ENCODE measurements at regions not wholly inside any gene's neighbourhood (a gene's known extent, or its start where the extent isn't known, plus 50 kb on each side); places are given as distances from the start of the nearest gene placed in this dataset.

DNA sequence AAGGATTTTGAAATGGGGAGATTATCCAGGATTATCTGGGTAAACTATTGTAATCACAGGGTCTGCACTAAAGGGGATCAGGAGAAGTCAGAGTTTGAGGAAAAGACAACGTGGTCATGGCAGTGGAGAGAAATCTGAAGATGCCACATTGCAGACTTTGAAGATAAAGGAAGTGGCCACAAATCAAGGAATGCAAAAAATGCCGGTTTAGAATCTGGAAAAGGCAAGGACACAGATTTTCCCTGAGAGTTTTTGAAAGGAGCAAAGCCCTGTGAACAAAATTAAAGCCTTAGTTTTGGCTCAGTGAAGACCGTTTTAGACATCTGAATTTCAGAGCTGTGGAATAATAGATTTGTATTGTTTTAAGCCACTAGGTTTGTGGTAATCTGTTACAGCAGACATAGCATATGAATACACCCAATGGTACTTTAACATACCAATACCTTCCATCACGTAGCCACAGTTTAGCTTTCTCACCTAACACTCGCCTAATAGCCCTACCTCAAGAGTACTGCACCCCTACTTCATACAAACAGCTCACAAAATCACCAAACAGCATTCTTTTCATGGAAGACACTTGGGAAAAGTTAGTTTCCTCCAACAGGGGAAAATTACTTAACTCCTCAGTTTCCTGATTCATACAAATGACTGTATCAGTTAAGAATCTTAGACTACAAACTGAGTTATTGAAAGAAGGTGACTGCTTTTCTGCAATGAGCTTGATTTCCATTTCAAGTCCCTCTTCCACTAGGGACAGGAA, 446.5 kb downstream of the INHBA start:
- DNase-seq (ENCODE audit: low read depth in 4 of 4, low spot score in 2 of 4), result no peak

DNA sequence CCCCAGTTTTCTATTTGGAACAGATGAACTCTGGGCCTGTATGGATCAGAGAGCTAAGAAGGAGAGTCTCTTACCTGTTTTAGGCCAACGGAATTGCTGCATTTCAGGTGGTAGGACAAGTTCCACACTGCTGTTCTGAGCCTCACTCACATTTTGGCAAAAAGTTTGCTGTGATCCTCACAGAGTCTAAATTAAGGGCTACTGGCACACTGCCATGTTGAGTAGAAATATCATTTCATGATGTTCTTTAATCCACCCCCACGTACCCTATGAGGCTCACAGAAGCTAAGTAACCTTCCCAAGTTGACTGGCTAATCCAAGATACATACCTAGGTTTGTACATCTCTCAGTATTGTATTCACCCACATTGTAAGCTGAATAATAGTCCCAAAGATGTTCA, 447.2 kb downstream of the INHBA start:
- no peak for DNase-seq (ENCODE audit: low read depth in 4 of 4, low spot score in 2 of 4)

DNA sequence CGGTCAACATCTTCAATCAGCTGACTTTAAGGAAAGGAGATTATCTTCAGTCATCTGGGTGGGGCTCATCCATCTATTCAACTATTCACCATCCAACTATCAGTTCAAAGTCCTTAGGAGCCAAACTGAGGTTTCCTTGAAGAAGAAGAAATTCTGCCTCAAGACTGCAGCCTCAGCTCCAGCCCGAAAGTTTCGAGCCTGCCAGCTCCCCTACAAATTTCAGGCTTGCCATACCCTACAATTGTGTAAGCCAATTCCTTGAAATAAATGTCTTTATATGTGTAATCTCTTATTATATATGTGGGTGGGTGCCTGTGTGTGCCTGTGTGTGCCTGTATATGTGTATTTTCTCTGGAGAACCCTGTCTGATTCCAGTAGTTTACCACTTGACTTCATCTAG, 447.8 kb downstream of the INHBA start:
- DNase-seq (ENCODE audit: low read depth in 4 of 4, low spot score in 2 of 4), result no peak

DNA sequence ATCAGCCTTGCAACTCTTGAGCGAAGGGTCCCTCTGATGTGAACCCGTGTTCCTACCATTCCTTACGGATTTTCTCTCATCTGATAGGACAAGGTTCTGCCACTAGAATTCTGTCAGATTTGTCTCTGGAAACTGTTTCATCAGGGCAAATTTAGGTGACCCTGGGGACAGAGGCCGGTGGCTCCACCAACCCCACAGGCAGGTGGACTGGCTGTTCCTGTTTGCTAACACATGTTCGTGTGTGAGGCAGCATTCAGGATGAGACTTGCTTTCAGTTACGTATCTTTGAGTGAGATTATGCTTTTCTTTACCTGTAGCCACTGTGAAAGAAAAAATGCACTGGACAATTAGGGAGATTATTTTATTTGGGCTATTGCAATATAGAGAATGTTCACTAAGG, 449.9 kb downstream of the INHBA start:
- DNase-seq (ENCODE audit: low read depth in 4 of 4, low spot score in 2 of 4), result no peak

DNA sequence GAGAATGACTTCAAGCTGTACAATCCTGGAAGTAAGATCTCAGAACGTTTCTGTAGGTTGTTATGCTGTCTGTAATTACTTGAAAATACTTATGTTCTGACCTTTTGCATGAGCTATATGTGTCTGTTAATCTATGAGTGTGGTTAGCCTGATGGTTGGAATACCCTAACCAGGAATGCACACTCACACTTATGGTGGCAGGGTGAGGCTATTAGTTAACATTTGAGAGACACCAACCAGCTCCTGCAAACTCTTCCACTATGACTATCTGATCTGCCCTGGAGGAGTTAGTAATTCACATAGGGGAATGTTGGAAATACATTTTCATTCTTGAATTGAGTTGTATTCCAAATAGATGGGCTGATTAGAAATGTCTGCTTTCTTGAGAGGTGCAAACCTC, 450.3 kb downstream of the INHBA start:
- DNase-seq (ENCODE audit: low read depth in 4 of 4, low spot score in 2 of 4), result no peak

DNA sequence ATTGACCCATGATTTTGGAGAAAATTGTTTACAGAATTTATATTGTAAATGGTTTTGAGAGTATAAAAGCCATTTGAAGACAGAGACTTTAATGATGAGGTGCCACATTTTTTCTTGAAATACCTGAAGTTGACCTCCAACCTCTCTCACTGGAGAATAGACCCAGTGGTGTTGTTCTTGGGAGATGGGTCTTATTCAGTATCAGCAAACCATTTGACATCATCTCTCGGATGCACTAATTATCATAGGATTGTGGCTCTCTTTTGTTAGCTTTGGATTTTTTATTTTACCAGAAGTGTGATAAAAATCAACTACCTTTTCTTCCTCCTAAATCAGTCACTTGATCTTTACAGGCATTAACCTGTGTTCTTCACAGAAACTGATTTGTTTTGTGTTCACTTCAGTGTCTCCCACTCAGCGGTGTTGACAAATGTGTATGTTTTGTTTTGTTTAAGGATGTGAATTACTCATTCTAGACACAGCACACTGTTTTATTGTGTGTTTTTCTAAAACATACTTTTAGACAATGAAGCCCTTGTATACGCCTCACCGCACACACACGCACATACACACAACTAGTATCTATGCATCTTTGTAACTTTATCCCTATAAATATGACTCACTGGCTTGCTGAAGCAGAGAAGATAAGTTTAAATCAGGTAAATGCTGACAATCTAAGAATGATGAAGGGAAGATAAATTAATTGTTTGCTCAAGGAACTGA, 455.6 kb downstream of the INHBA start:
- DNase-seq (ENCODE audit: low read depth in 4 of 4, low spot score in 2 of 4), result no peak

DNA sequence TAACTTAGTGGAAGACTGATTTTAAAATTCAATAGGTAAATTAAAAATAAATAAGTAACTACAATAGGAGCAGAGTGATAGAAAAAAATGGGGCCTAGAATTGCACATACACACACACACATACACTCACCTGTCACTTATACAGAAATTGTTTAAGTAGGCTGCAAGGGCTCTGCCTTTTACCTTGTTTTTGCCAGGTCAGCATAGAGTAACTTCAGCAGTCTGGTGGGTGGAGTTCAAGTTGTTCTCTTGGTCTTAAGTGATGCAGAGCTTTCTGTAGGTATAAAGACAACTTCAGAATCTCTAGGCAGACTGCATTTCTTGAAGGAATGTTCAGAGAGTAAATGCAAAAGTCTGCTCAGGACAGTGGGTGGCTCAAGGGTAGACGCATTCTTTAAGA, 457.0 kb downstream of the INHBA start:
- DNase-seq (ENCODE audit: low read depth in 4 of 4, low spot score in 2 of 4), result no peak

DNA sequence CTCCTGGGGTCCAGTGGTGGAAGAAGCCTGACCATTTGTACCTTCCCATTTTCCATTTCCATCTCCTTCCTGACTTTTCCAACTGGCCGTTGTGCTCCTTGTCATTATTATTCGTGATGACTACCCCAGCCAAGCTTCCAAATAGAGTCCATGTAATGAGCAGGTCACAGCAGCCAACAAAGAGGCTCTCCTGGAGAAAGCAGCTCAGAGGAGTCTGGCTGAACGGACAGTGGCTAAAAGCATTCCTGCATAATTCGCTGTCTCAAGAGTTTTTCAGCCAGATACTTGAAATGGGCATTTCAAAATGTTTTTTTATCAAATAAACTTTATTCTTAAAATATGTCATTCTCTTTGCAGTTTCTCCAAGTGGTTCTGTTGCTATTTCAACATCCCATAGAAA, 458.6 kb downstream of the INHBA start:
- DNase-seq (ENCODE audit: low read depth in 4 of 4, low spot score in 2 of 4), result no peak

DNA sequence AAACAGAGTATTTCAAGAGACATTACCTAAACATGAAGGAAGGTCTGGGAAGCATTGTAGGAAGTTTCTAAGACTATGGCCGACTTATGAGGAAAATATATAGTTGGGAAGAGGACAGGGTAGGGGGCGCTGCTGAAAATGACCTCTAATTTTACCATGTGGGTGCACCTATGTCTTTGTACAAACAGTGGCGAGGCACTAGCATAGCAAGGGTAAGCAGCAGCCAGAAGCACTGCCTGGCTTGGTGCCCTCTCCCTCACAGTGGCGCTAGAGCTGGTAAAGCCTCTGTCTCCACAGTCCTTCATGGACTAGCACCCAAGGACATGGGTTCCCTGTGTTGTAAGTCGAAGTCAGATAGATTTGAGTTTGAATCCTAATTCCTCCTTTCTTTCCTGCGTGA, 461.2 kb downstream of the INHBA start:
- DNase-seq (ENCODE audit: low read depth in 4 of 4, low spot score in 2 of 4), result no peak

DNA sequence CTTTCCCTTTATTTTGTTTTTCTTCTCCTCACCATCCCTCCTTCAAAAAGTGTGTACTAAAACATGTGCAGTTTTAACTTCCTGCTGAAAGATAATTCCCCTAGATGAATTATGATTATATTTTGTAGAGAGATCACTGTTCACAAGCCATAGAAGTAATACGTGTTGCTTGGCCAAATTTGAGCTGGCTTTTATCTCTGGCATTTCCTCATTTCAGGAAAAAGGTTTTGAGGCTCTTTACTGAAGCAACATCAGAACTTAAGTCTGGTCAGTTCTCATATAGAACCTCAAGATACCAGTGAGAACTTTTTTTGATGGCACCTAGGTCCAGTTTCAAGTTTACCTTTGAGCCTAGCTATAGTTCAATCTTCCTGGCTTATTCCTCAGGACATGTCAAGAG, 463.3 kb downstream of the INHBA start:
- DNase-seq (ENCODE audit: low read depth in 4 of 4, low spot score in 2 of 4), result no peak

DNA sequence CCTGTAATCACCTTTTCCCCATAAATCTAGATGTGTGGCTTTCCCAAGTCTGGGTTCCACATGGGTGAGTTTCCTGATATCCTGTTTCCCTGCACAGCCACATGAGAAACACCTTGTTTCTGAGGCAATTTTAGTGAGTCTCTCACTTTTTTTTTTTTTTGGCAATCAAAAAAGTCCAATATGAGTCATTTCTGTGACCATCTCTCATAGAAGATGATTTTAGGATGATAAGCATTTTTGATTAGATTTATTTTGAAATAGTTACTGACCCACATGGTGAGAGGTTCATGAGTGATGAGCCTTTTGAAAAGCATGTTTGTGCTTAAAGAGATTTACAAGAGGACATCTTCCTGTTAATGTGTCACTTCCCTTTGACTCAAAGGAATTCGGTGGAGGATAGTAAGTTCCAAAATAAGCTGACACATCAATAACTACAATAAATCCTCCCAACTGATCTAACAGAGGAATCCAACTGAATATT, 464.0 kb downstream of the INHBA start:
- peak; percentile 20 to 55 (median 47) for DNase-seq (ENCODE audit: low read depth in 4 of 4, low spot score in 2 of 4)

DNA sequence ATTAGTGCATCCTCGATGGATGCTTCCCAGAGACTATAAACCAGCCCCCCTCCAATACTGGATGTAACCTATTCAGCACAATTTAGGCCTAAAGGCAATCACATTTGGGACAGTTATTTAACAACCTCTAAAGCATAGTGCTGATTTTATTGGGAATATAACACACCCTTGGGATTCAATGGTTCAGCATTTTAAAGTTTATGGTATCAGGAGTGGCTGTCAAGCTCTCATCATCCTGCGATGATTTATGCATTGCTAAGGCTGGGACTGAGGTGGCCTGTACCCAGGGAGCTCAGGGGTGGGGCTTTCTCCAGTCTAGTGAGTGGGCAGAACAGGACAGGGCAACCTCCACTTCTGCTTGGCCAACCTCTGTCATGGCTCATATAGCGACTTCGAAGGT, 464.9 kb downstream of the INHBA start:
- DNase-seq (ENCODE audit: low read depth in 4 of 4, low spot score in 2 of 4), result no peak

DNA sequence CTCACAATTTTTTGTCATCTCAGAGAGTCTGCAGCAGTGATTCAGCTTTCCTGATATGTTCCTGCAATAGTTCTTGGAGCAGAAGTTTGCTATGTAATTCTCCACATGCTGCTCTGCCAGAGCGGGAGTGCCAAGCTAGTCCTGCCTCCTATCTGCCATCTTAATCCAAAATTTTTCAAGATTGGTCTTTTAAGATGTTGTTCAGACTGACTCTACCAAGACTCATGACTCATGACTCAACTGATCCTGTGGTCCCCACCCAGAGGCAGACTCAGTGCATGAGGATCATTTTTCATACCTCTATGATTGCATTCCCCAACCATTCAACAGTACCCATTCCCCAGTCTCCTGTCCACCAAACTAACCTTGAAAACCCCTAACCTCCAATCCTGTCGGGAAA, 470.8 kb downstream of the INHBA start:
- DNase-seq (ENCODE audit: low read depth in 4 of 4, low spot score in 2 of 4), result no peak

DNA sequence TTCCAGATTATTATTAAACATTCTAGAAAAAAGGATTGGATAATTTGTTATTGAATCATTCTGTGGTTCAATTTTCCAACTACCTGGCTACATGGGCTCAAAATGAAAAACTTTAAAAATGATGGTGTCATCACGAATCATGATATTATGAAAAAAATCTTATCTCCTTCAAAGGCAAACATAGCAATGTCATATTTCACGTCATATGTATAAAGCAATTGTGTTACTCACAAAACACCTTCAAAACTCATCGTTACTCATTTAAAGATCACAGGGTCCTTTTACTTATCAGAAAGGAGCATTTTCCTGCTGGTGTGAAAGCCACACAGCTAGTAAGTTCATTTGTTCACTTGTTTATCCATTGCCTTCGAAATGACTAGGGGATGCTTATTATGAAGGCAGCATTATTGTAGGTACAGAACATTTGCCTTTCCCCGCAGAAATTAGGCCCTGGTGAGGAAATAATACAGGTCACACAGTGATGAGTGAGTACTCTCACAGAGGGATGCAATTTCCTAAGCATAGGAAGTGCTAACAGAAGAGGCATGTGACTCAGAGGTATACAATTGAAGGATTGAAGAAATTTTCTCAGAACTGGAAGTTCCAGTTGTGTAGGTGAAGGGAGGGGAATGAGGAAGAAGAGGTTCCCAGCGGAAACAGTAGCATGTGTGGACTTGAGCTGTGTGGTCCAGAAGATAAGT, 478.7 kb downstream of the INHBA start:
- DNase-seq (ENCODE audit: low read depth in 4 of 4, low spot score in 2 of 4), result no peak

DNA sequence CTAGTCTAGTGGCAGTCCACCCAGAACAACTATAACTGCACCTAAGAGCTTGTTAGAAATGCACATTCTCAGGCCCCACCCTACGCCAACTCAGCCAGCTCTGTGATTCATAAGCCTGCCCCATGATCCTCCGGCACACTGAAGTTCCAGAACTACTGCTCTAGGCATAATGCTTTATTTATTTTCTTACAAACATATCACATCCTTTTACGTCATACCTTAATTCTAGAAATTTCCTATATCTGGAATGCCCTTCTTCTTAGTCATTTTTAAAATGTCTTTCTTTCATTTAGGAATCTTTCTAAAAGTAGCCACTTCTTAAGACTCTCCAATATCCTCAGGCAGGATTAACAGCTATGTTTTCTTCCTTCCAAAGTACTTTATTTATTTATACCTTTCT, 480.1 kb downstream of the INHBA start:
- no peak for DNase-seq (ENCODE audit: low read depth in 4 of 4, low spot score in 2 of 4)

DNA sequence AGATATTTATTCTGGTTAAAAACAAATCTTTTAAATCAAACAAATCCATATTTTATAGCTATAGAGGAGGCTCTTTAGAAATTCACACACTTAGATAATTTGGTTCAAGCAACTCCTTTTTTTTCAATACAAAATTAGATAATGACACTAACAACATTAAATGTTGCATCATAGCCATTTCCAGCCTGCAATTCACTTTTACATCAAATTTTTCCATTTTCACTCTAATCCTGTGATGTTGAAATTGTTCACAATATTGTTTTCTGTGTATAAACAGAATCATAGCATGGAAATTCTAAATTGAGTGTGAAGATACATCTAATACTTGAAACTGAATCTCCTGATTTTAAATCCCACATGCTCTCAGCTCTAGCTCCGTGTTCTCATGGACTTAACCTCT, 482.6 kb downstream of the INHBA start:
- DNase-seq (ENCODE audit: low read depth in 4 of 4, low spot score in 2 of 4), result no peak

DNA sequence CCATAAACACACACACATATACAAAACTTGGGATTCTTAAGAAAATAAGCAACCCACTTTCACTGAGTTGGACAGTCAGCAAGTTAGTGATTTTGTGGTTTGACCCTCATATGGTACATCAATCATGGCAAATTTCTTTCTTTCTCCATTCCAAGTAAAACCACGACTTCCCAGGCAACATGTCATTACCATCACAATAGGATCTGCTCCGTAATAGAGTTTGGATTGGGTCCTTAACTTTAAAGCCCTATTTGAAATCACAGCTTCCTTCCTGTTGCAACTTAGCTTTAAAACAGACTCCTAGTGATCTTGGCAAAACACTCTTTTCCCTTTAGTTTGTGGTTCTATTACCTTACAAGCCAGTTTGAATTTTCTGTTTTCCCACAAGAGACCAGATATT, 483.6 kb downstream of the INHBA start:
- no peak for DNase-seq (ENCODE audit: low read depth in 4 of 4, low spot score in 2 of 4)

DNA sequence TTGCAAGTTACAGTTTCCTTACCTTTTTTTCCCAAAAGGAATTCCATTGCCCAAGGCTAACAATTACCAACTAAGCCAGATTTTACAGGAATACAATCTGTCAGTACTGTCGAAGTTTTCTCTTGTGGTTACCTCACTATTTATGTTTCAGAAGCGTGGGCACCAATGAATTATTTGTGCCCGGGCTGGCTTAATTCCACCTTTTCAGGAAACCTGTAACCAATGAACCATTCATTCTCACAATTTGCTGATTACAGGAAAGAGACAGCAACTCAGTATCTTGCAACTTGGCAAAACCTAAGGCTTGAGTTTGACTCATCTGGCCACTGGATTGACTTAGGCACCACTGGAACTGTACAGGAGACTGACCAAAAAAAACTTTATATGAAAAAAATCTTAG, 485.6 kb downstream of the INHBA start:
- no peak for DNase-seq (ENCODE audit: low read depth in 4 of 4, low spot score in 2 of 4)

DNA sequence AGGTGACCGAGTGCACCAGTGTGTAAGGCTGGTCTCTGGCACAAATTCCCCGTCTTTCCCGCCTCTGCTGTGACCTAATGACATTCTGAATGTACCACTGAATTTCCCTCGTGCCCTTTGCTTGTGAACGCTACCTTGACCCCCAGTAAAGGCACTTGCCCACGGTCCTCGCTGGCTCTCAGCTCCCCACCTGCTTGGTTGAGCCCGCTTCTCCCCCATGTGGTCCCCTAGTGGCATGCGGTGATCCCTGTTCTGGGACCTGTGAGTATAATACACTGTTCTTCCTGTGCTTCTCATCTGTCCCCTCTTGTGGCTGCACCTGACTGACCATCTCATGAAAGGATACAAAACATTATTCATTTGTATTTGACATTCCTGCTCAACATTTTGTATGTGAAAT, 495.7 kb downstream of the INHBA start:
- DNase-seq (ENCODE audit: low read depth in 4 of 4, low spot score in 2 of 4), result no peak

DNA sequence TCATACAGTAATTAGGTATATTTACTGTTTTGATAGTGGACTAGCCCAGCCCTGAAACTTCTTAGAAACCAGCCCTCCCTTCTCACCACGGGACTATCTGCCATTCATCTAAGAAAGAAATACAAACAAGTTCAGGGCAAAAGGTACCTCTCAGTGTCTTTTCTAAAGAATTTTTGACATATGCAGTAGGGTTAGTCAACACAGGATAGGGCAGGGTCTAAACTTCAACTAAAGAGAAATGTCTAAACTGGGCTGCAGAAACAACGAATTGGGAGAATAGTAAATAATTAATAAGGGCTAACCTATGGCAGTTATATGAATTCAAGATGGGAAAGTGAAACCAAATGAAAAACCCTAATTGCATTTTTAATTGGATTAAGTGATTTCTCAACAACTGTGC, 496.6 kb downstream of the INHBA start:
- DNase-seq (ENCODE audit: low read depth in 4 of 4, low spot score in 2 of 4), result no peak

DNA sequence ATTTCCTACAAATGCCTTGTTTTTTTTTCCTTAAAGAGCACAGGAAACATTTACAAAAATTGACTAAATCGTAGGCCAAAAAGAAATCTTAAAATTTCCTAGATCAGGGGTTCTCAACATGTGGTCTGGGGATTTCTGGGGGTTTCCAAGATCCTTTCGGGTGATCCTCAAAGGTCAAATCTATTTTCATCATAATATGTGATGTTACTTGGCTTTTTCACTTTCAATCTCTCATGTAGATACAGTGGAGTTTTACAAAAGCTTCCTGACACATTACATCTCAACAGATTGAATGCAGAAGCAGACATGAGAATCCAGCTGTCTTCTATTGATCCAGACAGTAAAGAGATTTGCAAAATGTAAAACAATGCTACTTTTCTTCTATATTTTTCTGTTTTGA, 497.3 kb downstream of the INHBA start:
- DNase-seq (ENCODE audit: low read depth in 4 of 4, low spot score in 2 of 4), result no peak

DNA sequence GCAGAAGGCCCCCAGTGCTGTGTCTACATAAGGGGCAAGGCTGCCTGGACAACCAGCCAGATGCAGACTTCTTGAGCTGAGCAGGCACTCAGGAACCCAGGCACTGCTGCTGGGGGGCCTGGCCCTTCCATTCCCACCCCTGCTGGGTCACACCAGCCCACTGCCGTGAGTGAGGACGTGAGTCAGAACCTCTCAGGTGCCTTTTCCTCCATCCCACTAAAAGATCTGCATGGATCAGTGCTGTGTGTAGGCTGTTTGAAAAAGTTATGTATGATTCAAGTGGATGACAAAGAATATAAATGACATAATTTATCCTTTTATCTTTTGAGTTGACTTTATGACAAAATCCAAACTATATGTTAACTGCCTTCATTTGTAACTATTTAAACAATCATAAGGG, 499.3 kb downstream of the INHBA start:
- DNase-seq (ENCODE audit: low read depth in 4 of 4, low spot score in 2 of 4), result no peak
